GM19025 (cell line): ENCODE measurements at regions not wholly inside any gene's neighbourhood (a gene's known extent, or its start where the extent isn't known, plus 50 kb on each side); places are given as distances from the start of the nearest gene placed in this dataset.

Source experiments
- ATAC-seq: cut with Tn5 transposase; IDR thresholded peaks from one replicate; pipeline ENCODE4 v1.9.1; 2021; ENCODE audit warnings: mild to moderate bottlenecking, low read depth, moderate library complexity; ENCODE audit not compliant: unreplicated experiment

- peak; percentile 49 for ATAC-seq
Observed at GRCh38 chr1:186738926-186739325, 58.7 kb upstream of the PTGS2 start.

GRCh38 chr1:186736971-186737685 lies 56.9 kb upstream of the PTGS2 start:
- no peak for ATAC-seq

- no peak for ATAC-seq
Observed at GRCh38 chr1:186735463-186735862, 55.2 kb upstream of the PTGS2 start.

- ATAC-seq, result no peak
Observed at GRCh38 chr1:186730951-186731729, 50.9 kb upstream of the PTGS2 start.
